GM19324 (cell line): ENCODE measurements at regions not wholly inside any gene's neighbourhood (a gene's known extent, or its start where the extent isn't known, plus 50 kb on each side); places are given as distances from the start of the nearest gene placed in this dataset.

Experiments
- ATAC-seq: cut with Tn5 transposase; IDR thresholded peaks from one replicate; pipeline ENCODE4 v1.9.1; 2021; ENCODE audit warnings: mild to moderate bottlenecking, moderate library complexity; ENCODE audit not compliant: unreplicated experiment, low FRiP score

- ATAC-seq = no peak
Measured at GRCh38 chr22:47573141-47573540, 810.7 kb downstream of the TBC1D22A start.

DNA sequence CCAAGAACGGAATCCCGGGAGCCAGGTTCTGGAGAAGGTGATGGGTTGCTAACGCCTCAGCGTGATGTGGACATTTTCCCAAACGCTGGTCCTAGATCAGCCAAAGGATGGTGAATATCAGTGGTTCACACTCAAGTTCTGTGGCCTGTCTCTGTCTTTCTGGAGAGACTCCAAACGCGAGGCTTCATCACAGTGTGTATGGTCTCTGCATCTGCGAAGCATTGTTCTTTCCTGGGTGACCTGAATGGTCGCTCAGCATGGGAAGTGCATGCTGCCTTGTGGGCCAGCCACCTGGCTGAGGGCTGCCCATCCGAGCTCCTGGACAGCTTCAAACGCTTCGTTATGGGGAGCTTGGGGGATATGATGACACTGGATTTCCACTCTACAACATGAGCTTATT, 810.0 kb downstream of the TBC1D22A start:
- no peak for ATAC-seq

- ATAC-seq = no peak
Measured at GRCh38 chr22:47571616-47572015, 809.2 kb downstream of the TBC1D22A start.

GRCh38 chr22:47570851-47571250, 808.4 kb downstream of the TBC1D22A start:
- ATAC-seq = no peak

GRCh38 chr22:47570300-47570685, 807.8 kb downstream of the TBC1D22A start:
- no peak for ATAC-seq

DNA sequence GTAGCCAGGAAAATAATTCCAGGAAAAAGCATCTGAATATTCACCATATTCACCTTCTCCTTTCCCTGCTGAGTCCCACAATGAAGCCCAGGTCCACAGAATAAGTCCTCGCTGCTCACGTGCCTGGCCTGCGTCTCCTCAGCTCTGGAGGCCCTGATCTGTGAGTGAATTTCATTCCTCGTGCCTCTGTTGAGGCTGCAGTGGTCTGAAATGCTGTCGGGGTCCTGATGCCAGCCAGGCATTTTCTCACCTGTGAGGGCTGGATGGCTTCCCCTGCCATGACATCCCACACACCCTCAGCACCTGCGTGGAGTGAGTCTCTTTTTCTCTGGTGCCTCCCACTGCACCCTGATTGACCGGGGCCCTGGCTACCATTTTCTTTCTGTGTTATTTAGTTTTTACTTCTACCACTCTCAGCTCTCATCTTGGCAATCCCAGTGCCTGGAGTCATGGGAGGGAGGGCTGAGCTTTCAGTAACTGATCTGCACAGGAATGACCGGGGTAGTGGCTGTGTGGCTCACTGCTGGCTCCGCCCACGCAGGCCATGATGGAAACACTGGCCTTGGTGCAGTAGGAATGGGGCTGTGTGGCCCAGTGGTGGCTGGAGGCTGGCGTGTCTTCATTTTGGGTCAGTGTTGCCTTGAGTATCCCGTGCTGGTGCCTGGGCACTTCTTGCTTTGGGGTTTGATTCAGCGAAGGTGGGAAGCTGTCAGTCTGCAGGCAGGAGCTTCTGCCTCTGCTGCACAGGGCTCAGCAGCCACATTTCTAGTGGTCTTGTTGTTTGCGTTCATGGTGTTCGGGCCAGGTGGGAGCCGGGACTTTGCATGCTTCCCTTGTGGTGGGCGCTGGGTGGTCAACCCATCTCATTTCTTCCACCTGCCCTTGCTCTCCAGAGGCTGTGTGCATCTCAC, 807.2 kb downstream of the TBC1D22A start:
- no peak for ATAC-seq

- no peak for ATAC-seq
Measured at GRCh38 chr22:47568700-47569099, 806.2 kb downstream of the TBC1D22A start.

DNA sequence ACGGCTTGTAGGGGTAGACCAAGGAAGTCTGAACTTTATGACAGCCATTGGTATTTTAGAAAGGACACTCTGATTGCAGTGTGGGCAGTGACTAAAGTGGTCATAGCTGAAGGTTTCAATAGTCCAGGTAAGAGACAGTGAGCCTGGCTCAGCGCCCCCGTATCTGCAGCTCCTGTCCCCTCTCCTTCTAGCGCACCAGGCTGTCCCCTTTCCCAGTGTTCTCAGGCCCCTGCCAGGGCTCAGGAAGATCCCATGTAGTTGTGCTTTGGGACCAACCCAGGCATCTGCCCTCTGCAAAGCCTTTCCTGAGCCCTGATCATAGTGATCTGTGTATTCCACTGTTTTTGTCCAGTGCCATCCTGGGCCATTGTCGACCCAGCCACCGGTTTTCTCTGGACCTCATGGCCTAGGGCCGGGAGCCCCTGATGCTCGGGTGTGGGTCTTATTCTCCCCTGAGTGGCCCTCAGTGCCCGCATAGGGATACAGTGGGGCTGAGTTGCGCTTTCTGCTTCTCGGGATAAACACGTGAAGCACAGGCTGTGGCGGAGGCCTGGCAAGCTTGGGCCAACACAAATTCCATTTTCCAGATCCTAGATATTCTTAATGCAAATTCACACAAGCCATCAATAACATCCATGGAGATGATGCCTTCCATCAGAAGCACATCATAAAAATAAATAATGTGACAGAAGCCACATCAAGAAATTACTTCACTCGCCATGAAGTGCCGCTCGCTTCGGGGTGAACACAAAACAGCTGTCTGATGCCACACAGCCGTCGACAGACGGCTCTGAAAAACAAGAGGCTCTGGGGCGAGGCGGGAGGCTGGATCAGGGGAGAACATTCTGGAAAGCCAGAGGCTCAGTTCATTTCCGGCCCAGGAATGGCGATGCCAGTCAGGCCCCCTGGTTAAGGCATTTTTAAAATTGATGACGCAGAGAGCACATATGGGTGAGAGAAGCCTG, 805.0 kb downstream of the TBC1D22A start:
- no peak for ATAC-seq

- no peak for ATAC-seq
Measured at GRCh38 chr22:47566491-47566890, 804.0 kb downstream of the TBC1D22A start.

- no peak for ATAC-seq
Measured at GRCh38 chr22:47565607-47566006, 803.2 kb downstream of the TBC1D22A start.

GRCh38 chr22:47564651-47565434, 802.4 kb downstream of the TBC1D22A start:
- ATAC-seq = no peak

DNA sequence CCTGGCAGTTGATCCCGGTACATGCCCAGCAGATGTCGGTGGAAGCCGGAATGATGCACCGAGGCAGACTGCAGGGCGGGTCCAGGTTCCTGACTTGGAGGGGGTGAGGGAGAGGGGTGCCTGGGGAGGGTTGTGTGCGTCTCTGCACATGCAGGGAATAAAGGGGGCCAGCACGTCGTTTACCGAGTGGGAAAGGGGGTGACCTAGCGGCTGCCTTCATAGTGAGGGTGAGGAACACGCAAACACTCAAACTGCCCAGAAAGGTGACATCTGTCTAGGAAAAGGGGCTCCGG, 801.7 kb downstream of the TBC1D22A start:
- ATAC-seq = no peak

DNA sequence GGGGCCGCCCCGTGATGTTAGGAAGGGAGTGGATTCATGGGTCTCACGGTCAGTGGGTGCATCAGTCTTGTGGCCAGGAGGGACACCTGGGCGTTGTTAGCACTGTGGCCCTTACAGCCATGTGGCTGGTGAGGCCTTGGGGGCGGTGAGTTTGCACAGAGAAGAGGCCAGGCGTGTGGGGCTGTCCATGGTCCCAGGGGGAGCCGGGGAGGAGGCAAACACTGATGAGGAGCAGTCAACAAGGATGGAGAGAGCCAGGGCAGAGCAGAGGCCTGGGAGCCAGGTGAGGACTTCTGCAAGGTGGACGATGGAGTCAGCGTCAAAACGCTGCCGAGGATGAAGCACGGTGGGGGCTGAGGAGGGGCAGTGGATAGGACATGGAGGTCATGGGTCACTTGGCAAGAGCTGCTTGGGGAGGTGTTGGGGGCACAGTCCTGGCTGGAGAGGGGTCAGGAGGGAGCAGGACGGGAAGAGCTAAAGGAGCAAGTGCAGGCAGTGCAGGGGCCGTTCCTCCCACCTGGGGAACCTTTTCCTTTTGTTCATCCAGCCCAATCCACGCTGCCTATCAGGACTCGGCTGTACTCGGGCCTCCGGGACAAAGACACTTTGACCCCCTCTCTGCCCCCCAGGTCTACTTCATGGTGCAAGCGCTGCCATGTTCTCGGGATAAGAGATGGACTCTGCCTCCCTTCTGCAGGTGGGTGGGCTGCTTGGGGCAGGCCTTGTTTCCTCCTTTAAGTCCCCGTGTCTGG, 801.1 kb downstream of the TBC1D22A start:
- ATAC-seq = no peak

GRCh38 chr22:47561766-47562165, 799.3 kb downstream of the TBC1D22A start:
- no peak for ATAC-seq

DNA sequence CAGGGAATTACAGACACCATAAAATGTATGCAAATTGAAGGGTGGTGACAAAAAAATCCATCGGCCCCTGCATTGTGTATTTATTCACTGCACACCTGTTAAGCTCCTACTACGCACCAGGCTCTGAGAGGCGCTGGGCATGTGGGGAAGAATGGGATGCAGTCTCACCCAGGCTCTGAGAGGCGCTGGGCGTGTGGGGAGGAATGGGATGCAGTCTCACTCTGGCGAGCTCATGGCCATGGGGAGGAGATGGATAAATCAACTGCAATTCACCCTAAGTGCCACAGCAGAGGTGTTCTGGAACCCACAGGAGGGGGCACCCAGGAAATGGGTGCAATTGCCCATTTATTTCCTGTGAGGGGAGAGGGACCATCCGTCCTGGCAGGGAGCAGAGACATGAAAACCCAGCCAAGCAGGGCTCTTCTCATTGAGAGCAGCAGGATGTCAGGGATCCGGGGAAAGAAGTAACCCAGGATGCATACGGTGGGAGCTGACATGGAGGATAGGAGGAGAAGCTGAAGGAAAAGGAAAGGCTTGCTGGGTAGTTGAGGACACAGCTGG, 798.7 kb downstream of the TBC1D22A start:
- ATAC-seq = no peak

DNA sequence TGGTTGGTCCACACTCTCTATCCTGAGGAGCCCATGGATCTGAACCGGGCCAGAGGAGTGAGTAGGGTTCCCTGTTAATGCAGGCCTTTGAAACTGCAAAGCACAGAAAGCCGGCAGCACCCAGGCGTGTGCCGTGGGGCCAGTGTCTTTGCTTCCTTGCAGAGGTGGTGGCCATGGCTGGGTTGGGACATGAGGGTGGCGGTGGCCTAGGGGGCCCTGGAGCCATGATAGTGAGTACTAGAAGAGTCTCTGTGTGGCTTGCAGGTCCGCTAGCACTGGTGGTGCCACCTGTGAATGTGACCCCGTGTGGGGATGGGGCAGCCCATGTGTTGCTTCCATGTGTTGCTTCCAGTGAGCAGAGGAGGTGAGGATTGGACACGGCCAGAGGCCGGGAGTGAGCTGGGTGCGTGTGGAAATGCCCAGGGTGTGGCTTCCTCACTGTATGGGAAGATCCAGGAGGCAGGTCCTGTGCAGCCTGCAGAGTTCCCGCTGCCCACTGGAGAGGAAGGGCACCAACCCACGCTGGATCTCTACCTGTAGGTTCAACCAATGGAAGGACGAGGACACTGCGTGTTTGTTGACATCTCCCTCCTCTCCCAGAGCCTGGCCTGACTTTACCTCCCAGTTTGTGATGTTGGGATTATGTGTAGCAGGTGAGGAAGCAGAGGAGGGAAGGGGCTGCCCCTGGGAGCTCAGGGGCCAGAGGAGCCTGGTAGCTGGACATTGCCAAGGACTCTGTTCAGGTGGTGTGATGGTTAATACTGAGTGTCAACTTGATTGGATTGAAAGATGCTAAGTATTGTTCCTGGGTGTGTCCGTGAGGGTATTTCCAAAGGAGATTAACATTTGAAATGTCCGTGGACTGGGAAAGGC, 796.6 kb downstream of the TBC1D22A start:
- no peak for ATAC-seq

DNA sequence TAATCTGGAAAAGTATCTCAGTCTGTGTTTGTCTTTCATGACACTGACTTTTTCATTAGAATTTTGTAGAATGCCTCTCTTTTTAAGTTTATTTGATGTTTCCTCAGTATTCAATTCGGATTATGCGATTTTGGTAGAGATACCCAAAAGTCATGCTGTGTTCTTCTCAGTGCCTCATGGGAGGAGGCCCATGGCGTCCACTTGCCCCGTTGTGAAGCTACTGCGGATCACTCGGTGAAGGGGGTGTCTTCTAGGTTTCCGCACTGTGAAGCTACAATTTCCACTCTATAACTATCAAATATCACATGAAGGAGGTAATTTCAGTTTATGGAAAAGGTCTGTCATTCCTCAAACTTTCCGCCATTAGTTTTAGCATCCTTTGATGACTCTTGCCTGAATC, 794.0 kb downstream of the TBC1D22A start:
- ATAC-seq = no peak

GRCh38 chr22:47553436-47553835, 791.0 kb downstream of the TBC1D22A start:
- no peak for ATAC-seq
